Endothelial cell of umbilical vein (primary cell): ENCODE measurements at regions not wholly inside any gene's neighbourhood (a gene's known extent, or its start where the extent isn't known, plus 50 kb on each side); places are given as distances from the start of the nearest gene placed in this dataset.

ENCODE experiments used
- BruUV-seq: library from RNA; stranded (reverse); fragments of 400-500 nt; replicated peaks from 2 replicates; lab custom pipeline; 2021; lab: Mats Ljungman, UMichigan
- CTCF ChIA-PET: fragments of 300-600, 350-600 bp; sonication (Branson Sonifier 250); formaldehyde crosslinking; loops from one replicate; lab custom pipeline; 2021; ENCODE audit warnings: antibody characterized with exemption, inconsistent platforms; lab: Charles Lee
- POLR2A ChIA-PET: fragments of 300-600, 350-600 bp; sonication (Branson Sonifier 250); formaldehyde crosslinking; loops from one replicate; lab custom pipeline; 2021; ENCODE audit warnings: antibody characterized with exemption, inconsistent platforms; lab: Charles Lee
- DNase-seq: peaks from one replicate; pipeline ENCODE4 v3.0.0-alpha.2; 2011; ENCODE audit warnings: low read depth, low spot score
- FAIRE-seq: peaks from 2 replicates; lab custom pipeline; 2011; peaks lifted over from hg19 to GRCh38; lab: Jason Lieb, UNC
- H2AFZ ChIP-seq: 2 replicates; pipeline ENCODE4 v1.6.0; 2012; ENCODE audit warnings: low read depth, low read length, control low read depth, inconsistent platforms
- H3K27ac ChIP-seq: 2 replicates; pipeline ENCODE4 v1.5.1; 2011; ENCODE audit warnings: low read depth, mild to moderate bottlenecking, control low read depth, low read length, moderate library complexity; ENCODE audit not compliant: insufficient read depth
- H3K27me3 ChIP-seq, 2 experiments: 2 replicates each; pipeline versions ENCODE4 v1.6.0 to v1.6.1; 2011; ENCODE audit warnings: low read length in 2 of 2, mixed read lengths in 1 of 2; ENCODE audit not compliant: control insufficient read depth in 2 of 2, insufficient read depth in 2 of 2
- H3K36me3 ChIP-seq, 2 experiments: 2 replicates in 1 of 2; 3 replicates in 1 of 2; pipeline ENCODE4 v1.5.1; 2011; ENCODE audit warnings: low read length in 2 of 2, mild to moderate bottlenecking in 1 of 2, moderate library complexity in 1 of 2; ENCODE audit not compliant: control insufficient read depth in 2 of 2, insufficient read depth in 2 of 2; ENCODE audit errors: extremely low read depth in 1 of 2
- H3K4me1 ChIP-seq: 3 replicates; pipeline ENCODE4 v1.5.1; 2011; ENCODE audit warnings: mild to moderate bottlenecking, low read length; ENCODE audit not compliant: control insufficient read depth, insufficient read depth; ENCODE audit errors: extremely low read depth
- H3K4me2 ChIP-seq: 2 replicates; pipeline ENCODE4 v1.6.1; 2011; ENCODE audit warnings: low read length, control low read depth, mixed read lengths; ENCODE audit not compliant: insufficient read depth
- H3K4me3 ChIP-seq, 3 experiments: fragments of 200-600 bp in 1 of 3; sonication (generic), shearing (Covaris generic) in 1 of 3; replicated peaks in 1 of 3; 2 replicates each; pipeline ENCODE4 v1.5.1; 2011 to 2016; ENCODE audit warnings: control low read depth in 3 of 3, low read length in 3 of 3, mild to moderate bottlenecking in 2 of 3, inconsistent platforms in 1 of 3, low read depth in 1 of 3, moderate library complexity in 1 of 3; ENCODE audit not compliant: insufficient read depth in 1 of 3
- H3K79me2 ChIP-seq: 2 replicates; pipeline ENCODE4 v1.6.0; 2012; ENCODE audit warnings: low read length, inconsistent platforms; ENCODE audit not compliant: control insufficient read depth, insufficient read depth
- H3K9ac ChIP-seq: replicated peaks from 2 replicates; pipeline ENCODE3; 2011; ENCODE audit warnings: low read length, control low read depth; ENCODE audit not compliant: insufficient read depth; ENCODE audit errors: extremely low read depth
- H3K9me1 ChIP-seq: replicated peaks from 3 replicates; pipeline ENCODE4 v1.6.0; 2011; ENCODE audit warnings: mild to moderate bottlenecking, low read length; ENCODE audit not compliant: control insufficient read depth, insufficient read depth; ENCODE audit errors: extremely low read depth
- H3K9me3 ChIP-seq: replicated peaks from 2 replicates; pipeline ENCODE4 v1.5.1; 2012; ENCODE audit warnings: low read length, inconsistent platforms; ENCODE audit not compliant: control insufficient read depth, insufficient read depth
- H4K20me1 ChIP-seq: replicated peaks from 2 replicates; pipeline ENCODE3; 2011; ENCODE audit warnings: mild to moderate bottlenecking, low read length; ENCODE audit not compliant: control insufficient read depth, insufficient read depth; ENCODE audit errors: extremely low read depth
- FOS ChIP-seq: IDR thresholded peaks from 2 replicates; pipeline ENCODE4 v1.6.1; 2011; ENCODE audit warnings: mild to moderate bottlenecking, low read length, moderate library complexity, borderline replicate concordance; ENCODE audit not compliant: insufficient read depth
- GATA2 ChIP-seq: IDR thresholded peaks from 2 replicates; pipeline ENCODE4 v1.7.0; 2011; ENCODE audit warnings: low read depth, mild to moderate bottlenecking, moderate library complexity, mixed read lengths, low read length; ENCODE audit not compliant: insufficient read length, insufficient read depth
- JUN ChIP-seq: IDR thresholded peaks from 2 replicates; pipeline ENCODE4 v1.6.1; 2011; ENCODE audit warnings: borderline replicate concordance, low read depth; ENCODE audit not compliant: insufficient read length, insufficient read depth
- MYC ChIP-seq: IDR thresholded peaks from one replicate; pipeline ENCODE4 v1.6.1; 2011; ENCODE audit warnings: mild to moderate bottlenecking, low read depth, low read length
- POLR2AphosphoS5 ChIP-seq: IDR thresholded peaks from 2 replicates; pipeline ENCODE4 v1.6.1; 2012; ENCODE audit warnings: low read depth, mild to moderate bottlenecking, control low read depth, low read length, moderate library complexity; ENCODE audit not compliant: insufficient read depth
- dilution Hi-C: fragments of 300-500 bp; cut with MboI; formaldehyde crosslinking; loops from one replicate; pipeline ENCODE4 v1.15.0; 2019; ENCODE audit warnings: low sequenced_read_pairs; ENCODE audit not compliant: extremely low pct_ligation_motif_present
- intact Hi-C: fragments of 100-400 bp; cut with micrococcal nuclease; formaldehyde crosslinking; loops from one replicate; pipeline ENCODE4 v1.10.0; 2022
- TF ChIP-seq, protein P1 (sequence below), 2 donors: IDR thresholded peaks; 1 replicate in 1 of 2; 2 replicates in 1 of 2; pipeline ENCODE4 v1.5.1; 2011; ENCODE audit warnings: low read length in 2 of 2, mild to moderate bottlenecking in 2 of 2, moderate library complexity in 2 of 2, control low read depth in 1 of 2, inconsistent platforms in 1 of 2, low read depth in 1 of 2; ENCODE audit not compliant: insufficient read depth in 1 of 2; ENCODE audit errors: extremely low read depth in 1 of 2

DNA sequence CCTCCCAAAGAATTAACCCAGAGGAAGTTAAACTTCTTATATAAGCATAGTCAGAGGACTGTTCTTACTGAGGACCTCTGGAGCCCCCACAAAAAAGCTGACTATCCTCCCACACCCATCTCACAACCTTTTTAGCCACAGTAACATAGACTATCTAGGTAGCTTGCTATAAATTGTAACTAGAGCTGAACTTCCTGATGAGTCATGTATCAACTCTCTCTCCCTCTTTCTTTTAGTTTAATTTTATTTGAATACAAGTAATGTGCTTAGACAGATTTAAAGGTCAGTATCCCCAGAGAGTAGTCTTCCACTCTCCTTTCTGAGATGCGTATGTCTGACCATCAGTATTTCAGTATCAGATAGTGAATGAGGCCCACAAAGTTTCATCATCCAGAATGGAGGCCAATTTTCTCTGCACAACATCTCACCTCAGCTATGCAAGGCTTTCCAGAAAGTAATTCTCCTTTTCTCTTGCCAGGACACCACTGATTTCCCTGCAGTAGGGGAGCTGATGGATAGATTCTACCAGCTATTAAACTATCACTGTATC lies 104.0 kb upstream of the MYRIP start:
- Histone ChIP-seq H3K4me3 (no peak overlapping the region), H3K27me3 (no peaks in the 10 kb centered on the region), H4K20me1 (no peaks in the 10 kb centered on the region), H3K9me3 (no peaks in the 10 kb centered on the region), H3K79me2 (no peaks in the 10 kb centered on the region), H3K4me2 (no peak overlapping the region), H3K9ac (no peak overlapping the region), H3K9me1 (no peaks in the 10 kb centered on the region), H2AFZ (peak overlapping the region; percentile 42), H3K36me3 (no peaks in the 10 kb centered on the region), H3K27ac (no peak overlapping the region), H3K4me1 (peaks cover 7% of the 10 kb centered on the region)
- TF ChIP-seq POLR2AphosphoS5 (no peak), FOS (peak; percentile 67), MYC (no peak), JUN (peak; percentile 37), GATA2 (no peak)
- CTCF ChIA-PET: interaction anchor here (1.0 to 3.6 kb wide), 3 partner anchors 163 to 474 kb away, joined by 3 to 18 read pairs (median 12); no protein-coding TSS in a partner anchor
- intact Hi-C loops (loop anchor here (5.0 kb wide), 2 partner anchors 163 to 602 kb away; partner anchors contain the start of gene EIF1B), dilution Hi-C loops (no loop called here)
- BruUV-seq: no TSS peak
- FAIRE-seq (no peak), DNase-seq (peak; percentile 32)
- POLR2A ChIA-PET: interaction anchor here (1.3 kb wide), 1 partner anchor 66 kb away, joined by 3 read pairs; no protein-coding TSS in a partner anchor

DNA sequence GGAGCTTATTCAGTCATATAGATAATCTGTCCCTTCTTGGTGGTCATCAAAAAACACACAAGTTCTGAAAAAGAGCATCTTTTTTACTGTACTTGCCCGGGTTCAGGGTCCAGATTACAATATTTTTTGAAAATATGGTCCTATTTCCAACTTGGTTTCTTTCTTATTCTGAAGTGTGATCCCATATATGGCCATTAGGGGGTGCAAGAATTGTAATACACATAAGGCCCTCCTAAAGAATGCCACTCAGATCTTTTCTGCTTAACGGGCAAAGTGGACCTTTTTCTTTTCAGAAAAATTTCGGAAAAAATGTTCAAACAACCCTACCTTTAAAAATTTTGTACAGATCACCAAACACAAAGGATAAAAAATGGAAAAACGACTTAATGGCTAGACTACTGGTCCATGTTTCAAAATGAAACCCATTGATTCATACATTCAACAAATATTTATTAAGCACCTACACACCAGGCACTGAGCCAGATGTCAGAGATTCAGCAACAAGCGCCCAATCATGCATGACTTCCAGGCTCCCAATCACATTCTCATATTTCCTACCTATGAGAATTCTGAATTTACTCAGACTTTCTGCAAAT lies 102.0 kb upstream of the MYRIP start:
- peak overlapping the region; percentile 6 for H2AFZ ChIP-seq
- H3K4me1 ChIP-seq: peaks cover 7% of the 10 kb centered on the region
- H4K20me1 ChIP-seq: no peaks in the 10 kb centered on the region
- CTCF ChIA-PET: interaction anchor here (1.0 to 3.6 kb wide), 4 partner anchors 68 to 472 kb away, joined by 3 to 18 read pairs (median 8); no protein-coding TSS in a partner anchor
- H3K36me3 ChIP-seq: no peaks in the 10 kb centered on the region
- H3K9me3 ChIP-seq: no peaks in the 10 kb centered on the region
- H3K79me2 ChIP-seq: no peaks in the 10 kb centered on the region
- dilution Hi-C loops (no loop called here), intact Hi-C loops (loop anchor here (1.0 to 5.0 kb wide), 7 partner anchors 69 to 600 kb away; partner anchors contain the start of gene EIF1B)
- no peaks in the 10 kb centered on the region for H3K9me1 ChIP-seq
- TF ChIP-seq GATA2: no peak
- TF ChIP-seq, protein P1, sequence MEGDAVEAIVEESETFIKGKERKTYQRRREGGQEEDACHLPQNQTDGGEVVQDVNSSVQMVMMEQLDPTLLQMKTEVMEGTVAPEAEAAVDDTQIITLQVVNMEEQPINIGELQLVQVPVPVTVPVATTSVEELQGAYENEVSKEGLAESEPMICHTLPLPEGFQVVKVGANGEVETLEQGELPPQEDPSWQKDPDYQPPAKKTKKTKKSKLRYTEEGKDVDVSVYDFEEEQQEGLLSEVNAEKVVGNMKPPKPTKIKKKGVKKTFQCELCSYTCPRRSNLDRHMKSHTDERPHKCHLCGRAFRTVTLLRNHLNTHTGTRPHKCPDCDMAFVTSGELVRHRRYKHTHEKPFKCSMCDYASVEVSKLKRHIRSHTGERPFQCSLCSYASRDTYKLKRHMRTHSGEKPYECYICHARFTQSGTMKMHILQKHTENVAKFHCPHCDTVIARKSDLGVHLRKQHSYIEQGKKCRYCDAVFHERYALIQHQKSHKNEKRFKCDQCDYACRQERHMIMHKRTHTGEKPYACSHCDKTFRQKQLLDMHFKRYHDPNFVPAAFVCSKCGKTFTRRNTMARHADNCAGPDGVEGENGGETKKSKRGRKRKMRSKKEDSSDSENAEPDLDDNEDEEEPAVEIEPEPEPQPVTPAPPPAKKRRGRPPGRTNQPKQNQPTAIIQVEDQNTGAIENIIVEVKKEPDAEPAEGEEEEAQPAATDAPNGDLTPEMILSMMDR (IDR thresholded peaks at IDR 0.05; ENCODE audit: extremely low read depth in 1 of 2, insufficient read depth in 1 of 2, low read depth in 1 of 2, low read length in 2 of 2): peak; percentile 39 to 61
- H3K9ac ChIP-seq: no peak overlapping the region
- H3K4me3 ChIP-seq: no peak overlapping the region
- DNase-seq (peak; percentile 65), FAIRE-seq (peak; percentile 63)
- H3K4me2 ChIP-seq: no peak overlapping the region
- no peak overlapping the region for H3K27ac ChIP-seq
- POLR2A ChIA-PET: no interaction called here
- no peaks in the 10 kb centered on the region for H3K27me3 ChIP-seq
- BruUV-seq: no TSS peak
